ENCODE measurements at regions not wholly inside any gene's neighbourhood (a gene's known extent, or its start where the extent isn't known, plus 50 kb on each side); places are given as distances from the start of the nearest gene placed in this dataset.

GRCh38 chr6:156181506-156181905, 595.7 kb upstream of the ARID1B start:
- TF ChIP-seq SPI1 (IDR thresholded peaks at IDR 0.05; ENCODE audit: borderline replicate concordance, low read depth) (no peak), POLR2AphosphoS5 (IDR thresholded peaks at IDR 0.05; ENCODE audit: low read depth) (no peak), CTCF (IDR thresholded peaks at IDR 0.05; ENCODE audit: insufficient read depth, low read length) (no peak), GABPA (IDR thresholded peaks at IDR 0.05; ENCODE audit: low read depth) (no peak)
- TF ChIP-seq, protein P1, sequence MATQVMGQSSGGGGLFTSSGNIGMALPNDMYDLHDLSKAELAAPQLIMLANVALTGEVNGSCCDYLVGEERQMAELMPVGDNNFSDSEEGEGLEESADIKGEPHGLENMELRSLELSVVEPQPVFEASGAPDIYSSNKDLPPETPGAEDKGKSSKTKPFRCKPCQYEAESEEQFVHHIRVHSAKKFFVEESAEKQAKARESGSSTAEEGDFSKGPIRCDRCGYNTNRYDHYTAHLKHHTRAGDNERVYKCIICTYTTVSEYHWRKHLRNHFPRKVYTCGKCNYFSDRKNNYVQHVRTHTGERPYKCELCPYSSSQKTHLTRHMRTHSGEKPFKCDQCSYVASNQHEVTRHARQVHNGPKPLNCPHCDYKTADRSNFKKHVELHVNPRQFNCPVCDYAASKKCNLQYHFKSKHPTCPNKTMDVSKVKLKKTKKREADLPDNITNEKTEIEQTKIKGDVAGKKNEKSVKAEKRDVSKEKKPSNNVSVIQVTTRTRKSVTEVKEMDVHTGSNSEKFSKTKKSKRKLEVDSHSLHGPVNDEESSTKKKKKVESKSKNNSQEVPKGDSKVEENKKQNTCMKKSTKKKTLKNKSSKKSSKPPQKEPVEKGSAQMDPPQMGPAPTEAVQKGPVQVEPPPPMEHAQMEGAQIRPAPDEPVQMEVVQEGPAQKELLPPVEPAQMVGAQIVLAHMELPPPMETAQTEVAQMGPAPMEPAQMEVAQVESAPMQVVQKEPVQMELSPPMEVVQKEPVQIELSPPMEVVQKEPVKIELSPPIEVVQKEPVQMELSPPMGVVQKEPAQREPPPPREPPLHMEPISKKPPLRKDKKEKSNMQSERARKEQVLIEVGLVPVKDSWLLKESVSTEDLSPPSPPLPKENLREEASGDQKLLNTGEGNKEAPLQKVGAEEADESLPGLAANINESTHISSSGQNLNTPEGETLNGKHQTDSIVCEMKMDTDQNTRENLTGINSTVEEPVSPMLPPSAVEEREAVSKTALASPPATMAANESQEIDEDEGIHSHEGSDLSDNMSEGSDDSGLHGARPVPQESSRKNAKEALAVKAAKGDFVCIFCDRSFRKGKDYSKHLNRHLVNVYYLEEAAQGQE (IDR thresholded peaks at IDR 0.05; ENCODE audit: insufficient replicate concordance, low read depth): no peak
- Histone ChIP-seq H3K27ac (replicated peaks) (no peak overlapping the region), H3K27me3 (ENCODE audit: insufficient read depth, poor library complexity, severe bottlenecking) (no peaks in the 10 kb centered on the region), H3K4me3 (replicated peaks; ENCODE audit: insufficient read depth, low read length) (no peak overlapping the region)
- no peak for DNase-seq (ENCODE audit: low read depth in 1 of 2, low spot score in 1 of 2)

DNA sequence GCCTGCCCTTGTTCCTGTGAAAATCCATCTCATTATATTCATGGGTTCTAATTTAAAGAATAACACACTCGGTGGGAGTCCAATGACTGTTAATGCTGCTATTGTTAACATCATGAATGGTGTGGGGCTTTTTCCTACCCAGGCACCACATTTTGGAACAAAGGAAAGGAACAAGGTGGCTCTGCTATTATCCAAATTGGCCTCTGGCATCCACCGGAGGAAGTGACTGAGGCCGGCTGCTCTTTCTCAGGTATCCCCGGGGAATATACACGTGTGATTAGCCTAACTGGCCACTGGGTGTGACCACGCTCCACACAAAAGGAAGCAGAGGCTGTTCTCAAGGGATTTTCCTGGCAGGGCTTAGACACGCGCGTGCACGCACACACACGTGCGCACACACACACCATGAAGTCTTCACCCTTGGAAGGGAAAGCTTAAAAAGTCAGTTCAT, 601.2 kb upstream of the ARID1B start:
- no peak for DNase-seq (ENCODE audit: low read depth in 1 of 2, low spot score in 1 of 2)
- no peaks in the 10 kb centered on the region for H3K27me3 ChIP-seq (ENCODE audit: insufficient read depth, poor library complexity, severe bottlenecking)

DNA sequence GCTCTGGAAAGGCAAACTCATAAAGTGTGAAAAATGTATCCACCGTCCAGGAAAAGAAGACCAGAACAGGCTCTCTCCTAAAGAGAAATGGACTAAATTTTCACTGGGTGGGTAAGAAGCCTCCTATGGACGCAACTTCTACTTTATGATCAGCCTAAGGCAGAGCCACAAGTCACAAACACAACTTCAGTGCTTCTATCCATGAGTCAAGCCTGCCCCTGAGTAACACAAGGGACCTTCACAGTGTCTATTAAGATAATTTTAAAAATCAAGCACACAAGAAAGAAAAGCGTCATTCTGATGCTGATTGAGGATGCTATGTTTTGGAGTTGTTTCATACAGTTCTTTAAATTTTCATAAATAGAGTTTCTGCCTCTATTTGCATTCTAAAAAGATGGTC, 601.7 kb upstream of the ARID1B start:
- DNase-seq (ENCODE audit: low read depth in 1 of 2, low spot score in 1 of 2): no peak
- TF ChIP-seq, protein P1 (IDR thresholded peaks at IDR 0.05; ENCODE audit: insufficient replicate concordance, low read depth): no peak
- TF ChIP-seq POLR2AphosphoS5 (IDR thresholded peaks at IDR 0.05; ENCODE audit: low read depth) (no peak), GABPA (IDR thresholded peaks at IDR 0.05; ENCODE audit: low read depth) (no peak), CTCF (IDR thresholded peaks at IDR 0.05; ENCODE audit: insufficient read depth, low read length) (no peak), SPI1 (IDR thresholded peaks at IDR 0.05; ENCODE audit: borderline replicate concordance, low read depth) (no peak)
- Histone ChIP-seq H3K27ac (replicated peaks) (no peak overlapping the region), H3K4me3 (replicated peaks; ENCODE audit: insufficient read depth, low read length) (no peak overlapping the region), H3K27me3 (ENCODE audit: insufficient read depth, poor library complexity, severe bottlenecking) (no peaks in the 10 kb centered on the region)

More for the DNA sequence above, 601.2 kb upstream of the ARID1B start:
- no peak for TF ChIP-seq POLR2AphosphoS5 (IDR thresholded peaks at IDR 0.05; ENCODE audit: low read depth)
- TF ChIP-seq SPI1 (IDR thresholded peaks at IDR 0.05; ENCODE audit: borderline replicate concordance, low read depth): no peak
- TF ChIP-seq CTCF (IDR thresholded peaks at IDR 0.05; ENCODE audit: insufficient read depth, low read length): no peak
- TF ChIP-seq, protein P1 (IDR thresholded peaks at IDR 0.05; ENCODE audit: insufficient replicate concordance, low read depth): no peak
- no peak for TF ChIP-seq GABPA (IDR thresholded peaks at IDR 0.05; ENCODE audit: low read depth)
- no peak overlapping the region for H3K4me3 ChIP-seq (replicated peaks; ENCODE audit: insufficient read depth, low read length)
- no peak overlapping the region for H3K27ac ChIP-seq (replicated peaks)
